Left lung (tissue), 4 donors: ENCODE measurements at regions not wholly inside any gene's neighbourhood (a gene's known extent, or its start where the extent isn't known, plus 50 kb on each side); places are given as distances from the start of the nearest gene placed in this dataset.

Source experiments
- ATAC-seq: fragments of 200-7000 bp; cut with Tn5 transposase; one replicate; pipeline ENCODE4 v1.9.1; 2020; ENCODE audit warnings: moderate library complexity
- DNase-seq, 4 donors: peaks; one replicate each; pipeline ENCODE4 v3.0.0-alpha.2; 2013 to 2020
- H3K27ac ChIP-seq, 2 donors: fragments of 200-600 bp; sonication (generic) in 1 of 2; one replicate each; pipeline versions ENCODE4 v1.5.0 to v1.8.0; 2020 to 2021
- H3K27me3 ChIP-seq, 2 donors: fragments of 200-600 bp; sonication (generic) in 1 of 2; one replicate each; pipeline versions ENCODE4 v1.5.0 to v1.8.0; 2020 to 2021
- H3K36me3 ChIP-seq, 2 donors: fragments of 200-600 bp; sonication (generic) in 1 of 2; one replicate each; pipeline versions ENCODE4 v1.5.0 to v1.8.0; 2020 to 2021
- H3K4me1 ChIP-seq, 2 donors: fragments of 200-600 bp; one replicate each; pipeline ENCODE4 v1.8.0; 2021
- H3K4me3 ChIP-seq, 2 donors: fragments of 200-600 bp; sonication (generic) in 1 of 2; one replicate each; pipeline versions ENCODE4 v1.5.0 to v1.8.0; 2020 to 2021; ENCODE audit warnings: mild to moderate bottlenecking in 1 of 2
- H3K9me3 ChIP-seq, 2 donors: fragments of 200-600 bp; sonication (generic) in 1 of 2; one replicate each; pipeline versions ENCODE4 v1.5.0 to v1.8.0; 2020 to 2021
- intact Hi-C, 2 donors: fragments of 100-400 bp; cut with DNase I; formaldehyde crosslinking; loops; one replicate each; pipeline versions ENCODE4 v1.11.2 to v1.14.2; 2022
- TF ChIP-seq, protein P1 (sequence below), 2 donors: fragments of 200-600 bp; sonication (generic) in 1 of 2; IDR thresholded peaks; one replicate each; pipeline versions ENCODE4 v1.5.0 to v1.8.0; 2021; ENCODE audit warnings: antibody characterized with exemption in 2 of 2
- donor health status: DM: no; HTN: yes; CAD: no.
- donor health status: DM: no; HTN: no; CAD: no.

DNA sequence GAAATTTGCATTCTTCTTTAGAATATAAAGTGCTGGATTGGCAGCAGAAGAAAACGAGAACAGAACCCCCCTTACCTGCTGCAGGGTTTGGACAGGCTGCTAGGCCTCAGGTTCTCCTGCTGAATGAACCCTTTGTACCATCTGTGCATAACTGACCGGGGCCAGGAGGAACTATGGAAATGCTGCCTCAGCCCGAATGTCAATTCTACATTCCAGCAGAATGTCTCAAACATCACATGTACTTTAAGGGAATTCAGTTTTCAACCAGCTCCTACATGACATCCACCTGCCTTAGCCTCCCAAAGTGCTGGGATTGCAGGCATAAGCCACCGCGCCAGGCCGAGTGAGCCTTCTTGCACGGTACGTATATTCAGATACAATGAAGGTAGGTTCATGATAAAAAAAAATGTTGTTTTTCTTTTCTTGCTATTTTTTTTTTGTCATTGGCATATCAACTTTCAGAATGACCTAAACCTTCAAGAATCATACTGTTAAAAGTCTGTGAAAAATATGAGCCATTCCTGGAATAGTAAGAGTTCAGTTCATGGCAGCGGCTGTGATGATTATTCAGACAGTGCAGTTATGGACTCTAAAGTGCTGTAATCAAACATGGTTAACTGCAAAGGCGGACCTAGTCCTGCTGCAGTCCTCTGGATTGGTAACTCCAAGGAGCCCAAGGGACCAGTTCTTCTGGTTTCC, 84.4 kb upstream of the TNS3 start:
- Histone ChIP-seq H3K36me3 (no peaks in the 10 kb centered on the region), H3K4me3 (no peak overlapping the region), H3K27ac (no peak overlapping the region), H3K4me1 (peaks cover 0 to 21% of the 10 kb centered on the region in 2 donors), H3K27me3 (no peaks in the 10 kb centered on the region), H3K9me3 (no peaks in the 10 kb centered on the region)
- TF ChIP-seq, protein P1, sequence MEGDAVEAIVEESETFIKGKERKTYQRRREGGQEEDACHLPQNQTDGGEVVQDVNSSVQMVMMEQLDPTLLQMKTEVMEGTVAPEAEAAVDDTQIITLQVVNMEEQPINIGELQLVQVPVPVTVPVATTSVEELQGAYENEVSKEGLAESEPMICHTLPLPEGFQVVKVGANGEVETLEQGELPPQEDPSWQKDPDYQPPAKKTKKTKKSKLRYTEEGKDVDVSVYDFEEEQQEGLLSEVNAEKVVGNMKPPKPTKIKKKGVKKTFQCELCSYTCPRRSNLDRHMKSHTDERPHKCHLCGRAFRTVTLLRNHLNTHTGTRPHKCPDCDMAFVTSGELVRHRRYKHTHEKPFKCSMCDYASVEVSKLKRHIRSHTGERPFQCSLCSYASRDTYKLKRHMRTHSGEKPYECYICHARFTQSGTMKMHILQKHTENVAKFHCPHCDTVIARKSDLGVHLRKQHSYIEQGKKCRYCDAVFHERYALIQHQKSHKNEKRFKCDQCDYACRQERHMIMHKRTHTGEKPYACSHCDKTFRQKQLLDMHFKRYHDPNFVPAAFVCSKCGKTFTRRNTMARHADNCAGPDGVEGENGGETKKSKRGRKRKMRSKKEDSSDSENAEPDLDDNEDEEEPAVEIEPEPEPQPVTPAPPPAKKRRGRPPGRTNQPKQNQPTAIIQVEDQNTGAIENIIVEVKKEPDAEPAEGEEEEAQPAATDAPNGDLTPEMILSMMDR (IDR thresholded peaks at IDR 0.05) = no peak
- intact Hi-C loops = no loop called here
- DNase-seq = no peak
- no peak for ATAC-seq

DNA sequence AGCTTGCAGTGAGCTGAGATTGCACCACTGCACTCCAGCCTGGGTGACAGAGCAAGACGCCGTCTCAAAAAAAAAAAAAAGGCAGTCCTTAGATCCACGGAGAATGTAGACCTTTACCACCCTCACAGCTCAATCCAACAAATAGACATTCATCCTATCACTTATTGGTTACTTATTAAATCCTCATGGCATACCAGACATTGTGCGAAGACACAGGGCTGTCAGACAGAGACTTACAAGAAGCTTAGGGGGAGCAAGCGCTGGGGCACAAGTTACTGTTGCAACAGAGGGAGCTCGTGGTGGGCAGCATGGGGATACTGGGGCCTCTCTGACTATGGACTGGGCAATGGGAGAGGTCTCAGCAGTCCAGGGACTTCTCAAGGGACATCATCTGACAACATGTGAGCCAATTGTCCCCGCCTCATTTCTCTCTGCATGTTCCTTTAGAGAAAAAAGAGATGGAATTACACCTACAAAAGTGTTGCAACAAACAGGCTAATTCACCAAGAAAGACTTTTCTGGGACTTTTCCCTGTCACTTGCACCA, 82.8 kb upstream of the TNS3 start:
- Histone ChIP-seq H3K27me3 (no peaks in the 10 kb centered on the region), H3K4me3 (no peak overlapping the region), H3K36me3 (no peaks in the 10 kb centered on the region), H3K27ac (no peak overlapping the region), H3K9me3 (no peaks in the 10 kb centered on the region), H3K4me1 (peaks cover 0 to 6% of the 10 kb centered on the region in 2 donors)
- TF ChIP-seq, protein P1 (IDR thresholded peaks at IDR 0.05) = no peak
- DNase-seq (no peak), ATAC-seq (no peak)
- intact Hi-C loops = no loop called here

DNA sequence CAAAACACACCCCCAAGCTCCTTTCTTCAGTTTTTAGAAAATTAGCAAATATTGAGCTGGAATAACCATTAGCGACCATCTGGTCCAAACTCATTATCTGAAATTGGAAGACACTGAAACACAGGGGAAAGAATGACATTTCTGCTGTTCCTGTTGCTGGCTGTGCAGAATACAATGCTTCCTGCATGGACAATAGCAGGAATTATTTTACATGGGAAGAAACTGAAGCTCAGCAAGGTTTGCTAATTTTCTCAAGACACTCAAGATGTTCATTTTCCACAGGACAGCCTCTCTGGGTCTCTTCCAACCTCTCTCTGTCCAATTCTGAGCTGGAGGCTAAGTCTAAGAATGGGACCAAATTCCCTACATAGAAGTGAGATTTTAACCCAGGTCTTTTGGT, 81.9 kb upstream of the TNS3 start:
- Histone ChIP-seq H3K4me1 (no peaks in the 10 kb centered on the region), H3K27ac (no peak overlapping the region), H3K9me3 (no peaks in the 10 kb centered on the region), H3K36me3 (no peaks in the 10 kb centered on the region), H3K4me3 (no peak overlapping the region), H3K27me3 (no peaks in the 10 kb centered on the region)
- no peak for DNase-seq
- TF ChIP-seq, protein P1 (IDR thresholded peaks at IDR 0.05) = no peak
- intact Hi-C loops = no loop called here
- ATAC-seq = no peak

DNA sequence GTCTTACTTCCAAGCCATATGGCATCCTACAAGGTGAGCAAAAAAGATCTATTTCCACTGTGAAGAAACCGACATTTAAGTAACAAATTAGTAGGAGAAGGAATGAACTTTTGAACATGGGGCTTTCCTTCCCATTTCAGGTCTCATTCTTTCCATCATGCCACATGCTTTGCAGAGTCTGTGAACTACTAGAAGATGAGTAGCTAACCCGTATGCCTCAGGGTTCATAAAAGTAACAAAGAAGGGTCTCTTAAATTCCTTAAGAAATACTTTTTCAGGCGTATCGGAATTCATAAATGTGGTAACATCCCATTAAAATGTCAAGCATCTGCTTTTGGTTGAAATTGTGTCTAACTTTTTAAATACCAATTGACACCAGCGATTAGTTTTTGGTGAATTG, 81.3 kb upstream of the TNS3 start:
- no peak overlapping the region for H3K4me3 ChIP-seq
- no peaks in the 10 kb centered on the region for H3K36me3 ChIP-seq
- H3K9me3 ChIP-seq = no peaks in the 10 kb centered on the region
- no peak overlapping the region for H3K27ac ChIP-seq
- H3K4me1 ChIP-seq = no peaks in the 10 kb centered on the region
- H3K27me3 ChIP-seq = no peaks in the 10 kb centered on the region
- TF ChIP-seq, protein P1 (IDR thresholded peaks at IDR 0.05) = no peak
- intact Hi-C loops = no loop called here
- DNase-seq = no peak
- no peak for ATAC-seq

DNA sequence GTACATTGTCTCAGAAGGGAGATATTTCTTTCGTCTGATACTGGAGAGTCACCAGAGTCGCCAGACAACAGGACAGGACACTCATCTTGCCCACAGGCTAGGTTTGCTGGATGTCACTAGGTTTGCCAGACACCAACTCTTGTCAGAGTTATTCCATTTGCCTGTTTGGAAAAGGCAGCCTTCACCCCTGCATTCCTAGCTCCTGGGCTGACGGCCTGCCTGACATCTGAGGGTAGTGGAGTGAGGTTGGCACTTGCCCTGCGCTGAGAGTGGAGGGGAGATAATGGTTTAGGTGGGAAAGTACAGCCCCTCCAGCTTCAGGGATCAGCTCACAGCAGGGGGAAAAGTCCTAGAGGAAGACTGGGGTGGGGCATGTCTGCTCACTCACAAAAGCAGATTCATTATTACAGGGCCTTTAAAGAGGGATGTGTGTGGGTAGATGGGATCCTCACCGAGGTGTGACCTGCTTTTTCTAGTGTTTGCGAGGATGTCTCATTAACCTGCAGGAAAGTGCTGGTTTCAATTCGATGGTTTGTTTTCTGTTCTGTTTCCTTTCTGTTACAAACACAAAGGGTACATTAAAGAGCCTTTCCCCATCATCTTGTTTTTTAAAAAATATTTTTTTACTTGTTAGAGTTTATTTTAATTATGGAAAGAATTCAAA, 79.3 kb upstream of the TNS3 start:
- intact Hi-C loops = no loop called here
- TF ChIP-seq, protein P1 (IDR thresholded peaks at IDR 0.05) = no peak
- Histone ChIP-seq H3K27me3 (no peaks in the 10 kb centered on the region), H3K9me3 (no peaks in the 10 kb centered on the region), H3K36me3 (no peaks in the 10 kb centered on the region), H3K4me3 (no peak overlapping the region), H3K27ac (no peak overlapping the region), H3K4me1 (no peaks in the 10 kb centered on the region)
- ATAC-seq (no peak), DNase-seq (no peak)
